ENCODE measurements at regions not wholly inside any gene's neighbourhood (a gene's known extent, or its start where the extent isn't known, plus 50 kb on each side); places are given as distances from the start of the nearest gene placed in this dataset.

- no peaks in the 10 kb centered on the region for H3K9me3 ChIP-seq (ENCODE audit: insufficient read depth, low read length)
- TF ChIP-seq SUZ12 (IDR thresholded peaks at IDR 0.05; ENCODE audit: extremely low read depth, insufficient read depth, insufficient read length) = no peak
- TF ChIP-seq YY1 (IDR thresholded peaks at IDR 0.05; ENCODE audit: insufficient read depth, insufficient read length) = no peak
- TF ChIP-seq ZNF274 (IDR thresholded peaks at IDR 0.05; ENCODE audit: low read depth, low read length) = no peak
- no peaks in the 10 kb centered on the region for H3K4me1 ChIP-seq (ENCODE audit: insufficient read depth, insufficient read length)
- no peak overlapping the region for H3K4me3 ChIP-seq (ENCODE audit: insufficient read length, low read depth)
- no peaks in the 10 kb centered on the region for H3K36me3 ChIP-seq (ENCODE audit: insufficient read depth, insufficient read length, low read length)
- DNase-seq (ENCODE audit: low read depth, low spot score) = no peak
- no peak overlapping the region for H3K9ac ChIP-seq (ENCODE audit: insufficient read length, low read depth)
- H3K27me3 ChIP-seq (ENCODE audit: insufficient read depth, insufficient read length) = no peaks in the 10 kb centered on the region
These were observed 133.3 kb upstream of the CHL1 start for GRCh38 chr3:63095-63765.

GRCh38 chr3:69690-70089 lies 126.9 kb upstream of the CHL1 start:
- TF ChIP-seq SUZ12 (IDR thresholded peaks at IDR 0.05; ENCODE audit: extremely low read depth, insufficient read depth, insufficient read length) = no peak
- no peak for TF ChIP-seq YY1 (IDR thresholded peaks at IDR 0.05; ENCODE audit: insufficient read depth, insufficient read length)
- no peak for TF ChIP-seq ZNF274 (IDR thresholded peaks at IDR 0.05; ENCODE audit: low read depth, low read length)

GRCh38 chr3:72776-73175 lies 123.8 kb upstream of the CHL1 start:
- Histone ChIP-seq H3K4me1 (ENCODE audit: insufficient read depth, insufficient read length) (peaks cover 5% of the 10 kb centered on the region), H3K4me3 (ENCODE audit: insufficient read length, low read depth) (no peak overlapping the region), H3K36me3 (ENCODE audit: insufficient read depth, insufficient read length, low read length) (no peaks in the 10 kb centered on the region), H3K9me3 (ENCODE audit: insufficient read depth, low read length) (no peaks in the 10 kb centered on the region), H3K9ac (ENCODE audit: insufficient read length, low read depth) (no peak overlapping the region), H3K27me3 (ENCODE audit: insufficient read depth, insufficient read length) (no peaks in the 10 kb centered on the region)
- DNase-seq (ENCODE audit: low read depth, low spot score) = no peak
- no peak for TF ChIP-seq ZNF274 (IDR thresholded peaks at IDR 0.05; ENCODE audit: low read depth, low read length)
- no peak for TF ChIP-seq YY1 (IDR thresholded peaks at IDR 0.05; ENCODE audit: insufficient read depth, insufficient read length)
- TF ChIP-seq SUZ12 (IDR thresholded peaks at IDR 0.05; ENCODE audit: extremely low read depth, insufficient read depth, insufficient read length) = no peak

More at GRCh38 chr3:69690-70089, 126.9 kb upstream of the CHL1 start:
- no peak overlapping the region for H3K4me3 ChIP-seq (ENCODE audit: insufficient read length, low read depth)
- DNase-seq (ENCODE audit: low read depth, low spot score) = no peak
- H3K27me3 ChIP-seq (ENCODE audit: insufficient read depth, insufficient read length) = no peaks in the 10 kb centered on the region
- H3K9ac ChIP-seq (ENCODE audit: insufficient read length, low read depth) = no peak overlapping the region
- no peaks in the 10 kb centered on the region for H3K9me3 ChIP-seq (ENCODE audit: insufficient read depth, low read length)
- no peaks in the 10 kb centered on the region for H3K36me3 ChIP-seq (ENCODE audit: insufficient read depth, insufficient read length, low read length)
- H3K4me1 ChIP-seq (ENCODE audit: insufficient read depth, insufficient read length) = peaks cover 5% of the 10 kb centered on the region

GRCh38 chr3:73271-73670 lies 123.3 kb upstream of the CHL1 start:
- H3K4me1 ChIP-seq (ENCODE audit: insufficient read depth, insufficient read length) = peaks cover 5% of the 10 kb centered on the region
- TF ChIP-seq YY1 (IDR thresholded peaks at IDR 0.05; ENCODE audit: insufficient read depth, insufficient read length) (no peak), SUZ12 (IDR thresholded peaks at IDR 0.05; ENCODE audit: extremely low read depth, insufficient read depth, insufficient read length) (no peak), ZNF274 (IDR thresholded peaks at IDR 0.05; ENCODE audit: low read depth, low read length) (no peak)
- no peak overlapping the region for H3K4me3 ChIP-seq (ENCODE audit: insufficient read length, low read depth)
- no peak for DNase-seq (ENCODE audit: low read depth, low spot score)
- no peak overlapping the region for H3K9ac ChIP-seq (ENCODE audit: insufficient read length, low read depth)
- no peaks in the 10 kb centered on the region for H3K9me3 ChIP-seq (ENCODE audit: insufficient read depth, low read length)
- H3K27me3 ChIP-seq (ENCODE audit: insufficient read depth, insufficient read length) = no peaks in the 10 kb centered on the region
- no peaks in the 10 kb centered on the region for H3K36me3 ChIP-seq (ENCODE audit: insufficient read depth, insufficient read length, low read length)

- Histone ChIP-seq H3K27me3 (ENCODE audit: insufficient read depth, insufficient read length) (no peaks in the 10 kb centered on the region), H3K4me3 (ENCODE audit: insufficient read length, low read depth) (no peak overlapping the region), H3K36me3 (ENCODE audit: insufficient read depth, insufficient read length, low read length) (no peaks in the 10 kb centered on the region), H3K9me3 (ENCODE audit: insufficient read depth, low read length) (no peaks in the 10 kb centered on the region), H3K4me1 (ENCODE audit: insufficient read depth, insufficient read length) (peaks cover 5% of the 10 kb centered on the region), H3K9ac (ENCODE audit: insufficient read length, low read depth) (no peak overlapping the region)
- TF ChIP-seq ZNF274 (IDR thresholded peaks at IDR 0.05; ENCODE audit: low read depth, low read length) (no peak), YY1 (IDR thresholded peaks at IDR 0.05; ENCODE audit: insufficient read depth, insufficient read length) (no peak), SUZ12 (IDR thresholded peaks at IDR 0.05; ENCODE audit: extremely low read depth, insufficient read depth, insufficient read length) (no peak)
- no peak for DNase-seq (ENCODE audit: low read depth, low spot score)
These were observed 121.8 kb upstream of the CHL1 start for GRCh38 chr3:74676-75243.

GRCh38 chr3:75260-75659 lies 121.3 kb upstream of the CHL1 start:
- Histone ChIP-seq H3K4me3 (ENCODE audit: insufficient read length, low read depth) (no peak overlapping the region), H3K9me3 (ENCODE audit: insufficient read depth, low read length) (no peaks in the 10 kb centered on the region), H3K9ac (ENCODE audit: insufficient read length, low read depth) (no peak overlapping the region), H3K4me1 (ENCODE audit: insufficient read depth, insufficient read length) (peaks cover 5% of the 10 kb centered on the region), H3K27me3 (ENCODE audit: insufficient read depth, insufficient read length) (no peaks in the 10 kb centered on the region), H3K36me3 (ENCODE audit: insufficient read depth, insufficient read length, low read length) (no peaks in the 10 kb centered on the region)
- TF ChIP-seq ZNF274 (IDR thresholded peaks at IDR 0.05; ENCODE audit: low read depth, low read length) = no peak
- TF ChIP-seq YY1 (IDR thresholded peaks at IDR 0.05; ENCODE audit: insufficient read depth, insufficient read length) = no peak
- no peak for TF ChIP-seq SUZ12 (IDR thresholded peaks at IDR 0.05; ENCODE audit: extremely low read depth, insufficient read depth, insufficient read length)
- no peak for DNase-seq (ENCODE audit: low read depth, low spot score)

- DNase-seq (ENCODE audit: low read depth, low spot score) = no peak
- TF ChIP-seq SUZ12 (IDR thresholded peaks at IDR 0.05; ENCODE audit: extremely low read depth, insufficient read depth, insufficient read length) (no peak), ZNF274 (IDR thresholded peaks at IDR 0.05; ENCODE audit: low read depth, low read length) (no peak), YY1 (IDR thresholded peaks at IDR 0.05; ENCODE audit: insufficient read depth, insufficient read length) (no peak)
- H3K36me3 ChIP-seq (ENCODE audit: insufficient read depth, insufficient read length, low read length) = no peaks in the 10 kb centered on the region
- no peak overlapping the region for H3K9ac ChIP-seq (ENCODE audit: insufficient read length, low read depth)
- H3K9me3 ChIP-seq (ENCODE audit: insufficient read depth, low read length) = no peaks in the 10 kb centered on the region
- no peaks in the 10 kb centered on the region for H3K4me1 ChIP-seq (ENCODE audit: insufficient read depth, insufficient read length)
- no peak overlapping the region for H3K4me3 ChIP-seq (ENCODE audit: insufficient read length, low read depth)
- no peaks in the 10 kb centered on the region for H3K27me3 ChIP-seq (ENCODE audit: insufficient read depth, insufficient read length)
These were observed 117.0 kb upstream of the CHL1 start for GRCh38 chr3:79542-79941.

Data from NT2/D1 (cell line).